ENCODE measurements at regions not wholly inside any gene's neighbourhood (a gene's known extent, or its start where the extent isn't known, plus 50 kb on each side); places are given as distances from the start of the nearest gene placed in this dataset.
A peak's percentile ranks its signal among the peaks of the same experiment; 100 is the strongest.

- Histone ChIP-seq H3K4me2 (ENCODE audit: low read length) (no peak overlapping the region), H4K91ac (ENCODE audit: low read depth, low read length) (no peak overlapping the region)
Observed at GRCh38 chr3:43181202-43181821, 75.4 kb upstream of the POMGNT2 start.

GRCh38 chr3:43180694-43181093 is 74.8 kb upstream of the POMGNT2 start:
- no peak overlapping the region for H3K4me2 ChIP-seq (ENCODE audit: low read length)
- no peak overlapping the region for H3K4ac ChIP-seq (ENCODE audit: low read depth, low read length)
- no peak overlapping the region for H3K9ac ChIP-seq (ENCODE audit: low read length)
- H3K27me3 ChIP-seq (ENCODE audit: insufficient read depth, low read length) = no peaks in the 10 kb centered on the region
- peaks cover 3% of the 10 kb centered on the region for H3K9me3 ChIP-seq (ENCODE audit: insufficient read depth, low read depth, low read length)
- H2BK5ac ChIP-seq (ENCODE audit: low read depth, low read length, poor library complexity) = no peak overlapping the region
- no peak overlapping the region for H3K23ac ChIP-seq (ENCODE audit: low read length)
- H3K14ac ChIP-seq (ENCODE audit: low read length) = no peak overlapping the region
- no peak overlapping the region for H4K91ac ChIP-seq (ENCODE audit: low read depth, low read length)
- no peak overlapping the region for H4K8ac ChIP-seq (ENCODE audit: low read depth, low read length)
- DNase-seq = no peak
- no peaks in the 10 kb centered on the region for H3K79me2 ChIP-seq (ENCODE audit: control insufficient read depth, insufficient read depth, low read length, poor library complexity)
- no peak overlapping the region for H2BK12ac ChIP-seq (ENCODE audit: low read length)
- no peak overlapping the region for H4K12ac ChIP-seq (ENCODE audit: low read depth, low read length)
- no peak overlapping the region for H3K4me3 ChIP-seq (ENCODE audit: low read depth, low read length)
- no peaks in the 10 kb centered on the region for H3K4me1 ChIP-seq (ENCODE audit: control insufficient read depth in 1 of 2, insufficient read depth in 2 of 2, low read length in 2 of 2)
- H2AFZ ChIP-seq (ENCODE audit: insufficient read depth, low read length, poor library complexity) = no peak overlapping the region
- no peaks in the 10 kb centered on the region for H3K79me1 ChIP-seq (ENCODE audit: low read length)
- no peaks in the 10 kb centered on the region for H3K36me3 ChIP-seq (ENCODE audit: control insufficient read depth in 1 of 2, insufficient read depth in 2 of 2, low read length in 2 of 2)
- no peak overlapping the region for H2BK120ac ChIP-seq (ENCODE audit: insufficient read depth, low read length, poor library complexity)
- no peak overlapping the region for H2AK5ac ChIP-seq (ENCODE audit: low read length)
- no peak overlapping the region for H3K27ac ChIP-seq (ENCODE audit: low read depth, low read length)
- no CpG with 5 or more reads among the region's 6 CpGs for WGBS (ENCODE audit: extremely low coverage, insufficient coverage, insufficient read length)
- H3K18ac ChIP-seq (ENCODE audit: low read length) = no peak overlapping the region

More at GRCh38 chr3:43181202-43181821, 75.4 kb upstream of the POMGNT2 start:
- Histone ChIP-seq H2BK12ac (ENCODE audit: low read length) (no peak overlapping the region), H4K8ac (ENCODE audit: low read depth, low read length) (no peak overlapping the region), H3K79me2 (ENCODE audit: control insufficient read depth, insufficient read depth, low read length, poor library complexity) (no peaks in the 10 kb centered on the region), H3K9me3 (ENCODE audit: insufficient read depth, low read depth, low read length) (peaks cover 3% of the 10 kb centered on the region), H3K79me1 (ENCODE audit: low read length) (no peaks in the 10 kb centered on the region), H3K36me3 (ENCODE audit: control insufficient read depth in 1 of 2, insufficient read depth in 2 of 2, low read length in 2 of 2) (no peaks in the 10 kb centered on the region), H2BK5ac (ENCODE audit: low read depth, low read length, poor library complexity) (no peak overlapping the region), H3K14ac (ENCODE audit: low read length) (no peak overlapping the region), H2AK5ac (ENCODE audit: low read length) (no peak overlapping the region), H3K4me3 (ENCODE audit: low read depth, low read length) (no peak overlapping the region), H3K27me3 (ENCODE audit: insufficient read depth, low read length) (no peaks in the 10 kb centered on the region), H3K18ac (ENCODE audit: low read length) (no peak overlapping the region), H2AFZ (ENCODE audit: insufficient read depth, low read length, poor library complexity) (no peak overlapping the region), H3K23ac (ENCODE audit: low read length) (no peak overlapping the region), H3K4me1 (ENCODE audit: control insufficient read depth in 1 of 2, insufficient read depth in 2 of 2, low read length in 2 of 2) (no peaks in the 10 kb centered on the region), H2BK120ac (ENCODE audit: insufficient read depth, low read length, poor library complexity) (no peak overlapping the region), H3K27ac (ENCODE audit: low read depth, low read length) (no peak overlapping the region), H4K12ac (ENCODE audit: low read depth, low read length) (no peak overlapping the region), H3K4ac (ENCODE audit: low read depth, low read length) (no peak overlapping the region), H3K9ac (ENCODE audit: low read length) (no peak overlapping the region)
- no CpG with 5 or more reads among the region's 13 CpGs for WGBS (ENCODE audit: extremely low coverage, insufficient coverage, insufficient read length)
- DNase-seq = peak; percentile 87 to 93

- no peaks in the 10 kb centered on the region for H3K79me1 ChIP-seq (ENCODE audit: low read length)
- no CpG with 5 or more reads among the region's 4 CpGs for WGBS (ENCODE audit: extremely low coverage, insufficient coverage, insufficient read length)
- no peak overlapping the region for H2AFZ ChIP-seq (ENCODE audit: insufficient read depth, low read length, poor library complexity)
Observed at GRCh38 chr3:43180027-43180426, 74.1 kb upstream of the POMGNT2 start.

GRCh38 chr3:43178891-43179366 is 73.0 kb upstream of the POMGNT2 start:
- Histone ChIP-seq H2AK5ac (ENCODE audit: low read length) (no peak overlapping the region), H3K9me3 (ENCODE audit: insufficient read depth, low read depth, low read length) (peaks cover 3% of the 10 kb centered on the region), H2BK5ac (ENCODE audit: low read depth, low read length, poor library complexity) (no peak overlapping the region), H3K4me2 (ENCODE audit: low read length) (no peak overlapping the region), H3K18ac (ENCODE audit: low read length) (no peak overlapping the region), H3K4ac (ENCODE audit: low read depth, low read length) (no peak overlapping the region), H4K12ac (ENCODE audit: low read depth, low read length) (no peak overlapping the region), H3K27ac (ENCODE audit: low read depth, low read length) (no peak overlapping the region), H2BK120ac (ENCODE audit: insufficient read depth, low read length, poor library complexity) (no peak overlapping the region), H3K27me3 (ENCODE audit: insufficient read depth, low read length) (no peaks in the 10 kb centered on the region), H4K91ac (ENCODE audit: low read depth, low read length) (no peak overlapping the region), H2BK12ac (ENCODE audit: low read length) (no peak overlapping the region), H3K23ac (ENCODE audit: low read length) (no peak overlapping the region), H3K36me3 (ENCODE audit: control insufficient read depth in 1 of 2, insufficient read depth in 2 of 2, low read length in 2 of 2) (no peaks in the 10 kb centered on the region), H3K4me3 (ENCODE audit: low read depth, low read length) (no peak overlapping the region), H2AFZ (ENCODE audit: insufficient read depth, low read length, poor library complexity) (no peak overlapping the region), H3K4me1 (ENCODE audit: control insufficient read depth in 1 of 2, insufficient read depth in 2 of 2, low read length in 2 of 2) (no peaks in the 10 kb centered on the region), H3K79me1 (ENCODE audit: low read length) (no peaks in the 10 kb centered on the region), H3K14ac (ENCODE audit: low read length) (no peak overlapping the region), H3K9ac (ENCODE audit: low read length) (no peak overlapping the region), H4K8ac (ENCODE audit: low read depth, low read length) (no peak overlapping the region), H3K79me2 (ENCODE audit: control insufficient read depth, insufficient read depth, low read length, poor library complexity) (no peaks in the 10 kb centered on the region)
- WGBS (ENCODE audit: extremely low coverage, insufficient coverage, insufficient read length) = no CpG with 5 or more reads among the region's 10 CpGs
- DNase-seq = peak in 1 of 2 donors; percentile 15

More at GRCh38 chr3:43180027-43180426, 74.1 kb upstream of the POMGNT2 start:
- peak; percentile 67 to 72 for DNase-seq
- no peak overlapping the region for H4K12ac ChIP-seq (ENCODE audit: low read depth, low read length)
- H3K4ac ChIP-seq (ENCODE audit: low read depth, low read length) = no peak overlapping the region
- H3K4me2 ChIP-seq (ENCODE audit: low read length) = no peak overlapping the region
- H4K8ac ChIP-seq (ENCODE audit: low read depth, low read length) = no peak overlapping the region
- H3K23ac ChIP-seq (ENCODE audit: low read length) = no peak overlapping the region
- no peak overlapping the region for H2AK5ac ChIP-seq (ENCODE audit: low read length)
- H3K9ac ChIP-seq (ENCODE audit: low read length) = no peak overlapping the region
- no peaks in the 10 kb centered on the region for H3K36me3 ChIP-seq (ENCODE audit: control insufficient read depth in 1 of 2, insufficient read depth in 2 of 2, low read length in 2 of 2)
- H3K4me1 ChIP-seq (ENCODE audit: control insufficient read depth in 1 of 2, insufficient read depth in 2 of 2, low read length in 2 of 2) = no peaks in the 10 kb centered on the region
- no peak overlapping the region for H3K27ac ChIP-seq (ENCODE audit: low read depth, low read length)
- no peaks in the 10 kb centered on the region for H3K79me2 ChIP-seq (ENCODE audit: control insufficient read depth, insufficient read depth, low read length, poor library complexity)
- H3K4me3 ChIP-seq (ENCODE audit: low read depth, low read length) = no peak overlapping the region
- no peak overlapping the region for H3K18ac ChIP-seq (ENCODE audit: low read length)
- no peak overlapping the region for H3K14ac ChIP-seq (ENCODE audit: low read length)
- peaks cover 2% of the 10 kb centered on the region for H3K9me3 ChIP-seq (ENCODE audit: insufficient read depth, low read depth, low read length)
- H2BK12ac ChIP-seq (ENCODE audit: low read length) = no peak overlapping the region
- no peak overlapping the region for H4K91ac ChIP-seq (ENCODE audit: low read depth, low read length)
- no peaks in the 10 kb centered on the region for H3K27me3 ChIP-seq (ENCODE audit: insufficient read depth, low read length)
- no peak overlapping the region for H2BK120ac ChIP-seq (ENCODE audit: insufficient read depth, low read length, poor library complexity)
- no peak overlapping the region for H2BK5ac ChIP-seq (ENCODE audit: low read depth, low read length, poor library complexity)
